Osteoblast (primary cell): ENCODE measurements at regions not wholly inside any gene's neighbourhood (a gene's known extent, or its start where the extent isn't known, plus 50 kb on each side); places are given as distances from the start of the nearest gene placed in this dataset.

ENCODE experiments used
- DNase-seq: peaks from one replicate; pipeline ENCODE4 v3.0.0; 2011; ENCODE audit warnings: low spot score, mixed read lengths; ENCODE audit not compliant: insufficient read length; ENCODE audit errors: missing footprints
- H2AFZ ChIP-seq: 2 replicates; pipeline ENCODE4 v1.6.0; 2011; ENCODE audit warnings: mild to moderate bottlenecking, low read length
- H3K27ac ChIP-seq: 2 replicates; pipeline ENCODE4 v1.5.1; 2011; ENCODE audit warnings: mild to moderate bottlenecking, low read depth, low read length, moderate library complexity
- H3K27me3 ChIP-seq: 2 replicates; pipeline ENCODE4 v1.6.0; 2012; ENCODE audit warnings: mild to moderate bottlenecking, control low read depth, inconsistent platforms, low read length, moderate library complexity; ENCODE audit not compliant: insufficient read depth
- H3K36me3 ChIP-seq: 2 replicates; pipeline ENCODE4 v1.5.1; 2011; ENCODE audit warnings: mild to moderate bottlenecking, low read length, control low read depth, moderate library complexity; ENCODE audit not compliant: insufficient read depth
- H3K4me1 ChIP-seq: 2 replicates; pipeline ENCODE4 v1.5.1; 2011; ENCODE audit warnings: mild to moderate bottlenecking, low read length, control low read depth, moderate library complexity; ENCODE audit not compliant: insufficient read depth
- H3K4me2 ChIP-seq: 2 replicates; pipeline ENCODE4 v1.6.0; 2011; ENCODE audit warnings: mild to moderate bottlenecking, low read length; ENCODE audit not compliant: insufficient read depth
- H3K4me3 ChIP-seq: fragments of 200-600 bp; sonication (generic); 3 replicates; pipeline ENCODE4 v1.5.1; 2012; ENCODE audit warnings: mild to moderate bottlenecking, low read length, inconsistent platforms; ENCODE audit not compliant: insufficient read depth
- H3K79me2 ChIP-seq: 2 replicates; pipeline ENCODE4 v1.6.0; 2012; ENCODE audit warnings: mild to moderate bottlenecking, low read length, control low read depth, inconsistent platforms; ENCODE audit not compliant: insufficient read depth
- H3K9me3 ChIP-seq: 2 replicates; pipeline ENCODE4 v1.5.1; 2011; ENCODE audit warnings: low read depth, low read length, control low read depth
- H4K20me1 ChIP-seq: 2 replicates; pipeline ENCODE4 v1.6.0; 2012; ENCODE audit warnings: mild to moderate bottlenecking, low read length, control low read depth; ENCODE audit not compliant: insufficient read depth
- CTCF ChIP-seq: IDR thresholded peaks from 2 replicates; pipeline ENCODE4 v1.5.1; 2011; ENCODE audit warnings: mild to moderate bottlenecking, low read depth, low read length, moderate library complexity; ENCODE audit errors: extremely low read depth

- no peak for DNase-seq
- no peak overlapping the region for H3K4me3 ChIP-seq
- H3K27me3 ChIP-seq: no peaks in the 10 kb centered on the region
- H3K36me3 ChIP-seq: no peaks in the 10 kb centered on the region
- no peaks in the 10 kb centered on the region for H3K4me1 ChIP-seq
- no peak overlapping the region for H2AFZ ChIP-seq
- H3K79me2 ChIP-seq: no peaks in the 10 kb centered on the region
- no peak for TF ChIP-seq CTCF
- H3K9me3 ChIP-seq: peaks cover 3% of the 10 kb centered on the region
- no peak overlapping the region for H3K4me2 ChIP-seq
- H4K20me1 ChIP-seq: no peaks in the 10 kb centered on the region
- no peak overlapping the region for H3K27ac ChIP-seq
These were observed 820.6 kb upstream of the PIK3C3 start for GRCh38 chr18:41134426-41134825.

- H3K9me3 ChIP-seq: peaks cover 3% of the 10 kb centered on the region
- no peak for TF ChIP-seq CTCF
- H3K27ac ChIP-seq: no peak overlapping the region
- no peaks in the 10 kb centered on the region for H3K27me3 ChIP-seq
- H2AFZ ChIP-seq: no peak overlapping the region
- peaks cover 7% of the 10 kb centered on the region for H3K4me1 ChIP-seq
- no peak for DNase-seq
- H3K36me3 ChIP-seq: no peaks in the 10 kb centered on the region
- H3K79me2 ChIP-seq: no peaks in the 10 kb centered on the region
- no peak overlapping the region for H3K4me2 ChIP-seq
- no peak overlapping the region for H3K4me3 ChIP-seq
- no peaks in the 10 kb centered on the region for H4K20me1 ChIP-seq
These were observed 824.0 kb upstream of the PIK3C3 start for GRCh38 chr18:41131050-41131449.

GRCh38 chr18:41128545-41128944 is 826.5 kb upstream of the PIK3C3 start:
- Histone ChIP-seq H3K4me1 (peaks cover 11% of the 10 kb centered on the region), H2AFZ (no peak overlapping the region), H3K9me3 (no peaks in the 10 kb centered on the region), H3K4me3 (no peak overlapping the region), H3K27me3 (no peaks in the 10 kb centered on the region), H3K36me3 (no peaks in the 10 kb centered on the region), H3K27ac (no peak overlapping the region), H3K79me2 (no peaks in the 10 kb centered on the region), H3K4me2 (no peak overlapping the region), H4K20me1 (no peaks in the 10 kb centered on the region)
- no peak for DNase-seq
- no peak for TF ChIP-seq CTCF

GRCh38 chr18:41128126-41128525 is 826.9 kb upstream of the PIK3C3 start:
- Histone ChIP-seq H2AFZ (no peak overlapping the region), H3K4me2 (no peak overlapping the region), H3K4me1 (peaks cover 11% of the 10 kb centered on the region), H3K4me3 (no peak overlapping the region), H3K79me2 (no peaks in the 10 kb centered on the region), H3K36me3 (no peaks in the 10 kb centered on the region), H3K27ac (no peak overlapping the region), H3K27me3 (no peaks in the 10 kb centered on the region), H3K9me3 (no peaks in the 10 kb centered on the region), H4K20me1 (no peaks in the 10 kb centered on the region)
- DNase-seq: no peak
- TF ChIP-seq CTCF: no peak
